IMR-90 (cell line): ENCODE measurements at regions not wholly inside any gene's neighbourhood (a gene's known extent, or its start where the extent isn't known, plus 50 kb on each side); places are given as distances from the start of the nearest gene placed in this dataset.
"Not testable (repeated sequence)": the region's sequence is repeated elsewhere in the genome, so short reads cannot be mapped to it uniquely, and the experiment has no call there.

ENCODE experiments used
- ATAC-seq: fragments of 200-7000 bp; cut with Tn5 transposase; 2 replicates; pipeline ENCODE4 v1.9.1; 2020; ENCODE audit warnings: low read depth, mild to moderate bottlenecking, moderate library complexity
- BruUV-seq: library from RNA; stranded (reverse); fragments of 400-500 nt; replicated peaks from 2 replicates; lab custom pipeline; 2021; lab: Mats Ljungman, UMichigan
- CTCF ChIA-PET: fragments of 300-600 bp; formaldehyde crosslinking; extraction: SDS; loops from one replicate; lab custom pipeline; 2021; ENCODE audit warnings: antibody characterized with exemption; lab: Yijun Ruan, JAX
- POLR2A ChIA-PET: fragments of 300-600 bp; sonication (Branson Sonifier 250); formaldehyde crosslinking; loops from one replicate; lab custom pipeline; 2022; ENCODE audit warnings: antibody characterized with exemption; ENCODE audit not compliant: unreplicated experiment; lab: Charles Lee
- DNase-seq: peaks from one replicate; pipeline ENCODE4 v3.0.0; 2013
- H2AFZ ChIP-seq: replicated peaks from 2 replicates; pipeline ENCODE3; 2013; ENCODE audit warnings: low read length, mild to moderate bottlenecking; ENCODE audit not compliant: poor library complexity
- H2AK5ac ChIP-seq: 2 replicates; pipeline ENCODE4 v1.6.1; 2013; ENCODE audit warnings: low read depth, low read length, inconsistent platforms
- H2AK9ac ChIP-seq: replicated peaks from 2 replicates; pipeline ENCODE3; 2013; ENCODE audit warnings: mild to moderate bottlenecking, low read depth, low read length, moderate library complexity; ENCODE audit not compliant: poor library complexity
- H2BK120ac ChIP-seq: 2 replicates; pipeline ENCODE4 v1.6.1; 2013; ENCODE audit warnings: low read depth, low read length, inconsistent platforms
- H2BK15ac ChIP-seq: 3 replicates; pipeline ENCODE4 v1.6.1; 2013; ENCODE audit warnings: low read depth, low read length, inconsistent platforms
- H2BK20ac ChIP-seq: 2 replicates; pipeline ENCODE4 v1.6.1; 2013; ENCODE audit warnings: low read depth, mild to moderate bottlenecking, inconsistent platforms, low read length, moderate library complexity
- H2BK5ac ChIP-seq: 2 replicates; pipeline ENCODE4 v1.6.1; 2013; ENCODE audit warnings: mild to moderate bottlenecking, low read depth, low read length, inconsistent platforms; ENCODE audit not compliant: poor library complexity, severe bottlenecking
- H3K14ac ChIP-seq: replicated peaks from 2 replicates; pipeline ENCODE4 v1.6.1; 2013; ENCODE audit warnings: low read depth, low read length, inconsistent platforms
- H3K18ac ChIP-seq: 2 replicates; pipeline ENCODE4 v1.6.1; 2013; ENCODE audit warnings: low read depth, low read length, control low read depth
- H3K23ac ChIP-seq: 2 replicates; pipeline ENCODE4 v1.6.1; 2013; ENCODE audit warnings: low read depth, low read length, inconsistent platforms
- H3K27ac ChIP-seq: 2 replicates; pipeline ENCODE4 v1.5.1; 2013; ENCODE audit warnings: mild to moderate bottlenecking, control low read depth, low read length; ENCODE audit not compliant: insufficient read depth
- H3K27me3 ChIP-seq: 2 replicates; pipeline ENCODE4 v1.6.1; 2013; ENCODE audit warnings: low read length; ENCODE audit not compliant: control insufficient read depth, insufficient read depth
- H3K36me3 ChIP-seq: 2 replicates; pipeline ENCODE4 v1.6.1; 2013; ENCODE audit warnings: low read length, mixed read lengths; ENCODE audit not compliant: control insufficient read depth, insufficient read depth
- H3K4ac ChIP-seq: 2 replicates; pipeline ENCODE4 v1.6.1; 2013; ENCODE audit warnings: low read depth, low read length, inconsistent platforms
- H3K4me1 ChIP-seq: 2 replicates; pipeline ENCODE4 v1.6.1; 2013; ENCODE audit warnings: low read length, mixed read lengths; ENCODE audit not compliant: control insufficient read depth, insufficient read depth
- H3K4me2 ChIP-seq: 2 replicates; pipeline ENCODE4 v1.6.1; 2013; ENCODE audit warnings: low read depth, mild to moderate bottlenecking, control low read depth, low read length, moderate library complexity
- H3K4me3 ChIP-seq: 2 replicates; pipeline ENCODE4 v1.5.1; 2013; ENCODE audit warnings: low read depth, mild to moderate bottlenecking, control low read depth, low read length, moderate library complexity; ENCODE audit not compliant: insufficient read depth
- H3K56ac ChIP-seq: 2 replicates; pipeline ENCODE4 v1.6.1; 2013; ENCODE audit warnings: low read length, inconsistent platforms; ENCODE audit not compliant: insufficient read depth; ENCODE audit errors: extremely low read depth
- H3K79me1 ChIP-seq, 2 experiments: 2 replicates each; pipeline ENCODE4 v1.6.1; 2013; ENCODE audit warnings: low read length in 2 of 2, inconsistent platforms in 1 of 2, low read depth in 1 of 2
- H3K9ac ChIP-seq: 2 replicates; pipeline ENCODE4 v1.6.1; 2013; ENCODE audit warnings: low read depth, low read length, control low read depth
- H3K9me1 ChIP-seq: 2 replicates; pipeline ENCODE4 v1.6.1; 2013; ENCODE audit warnings: low read length, inconsistent platforms; ENCODE audit not compliant: insufficient read depth
- H3K9me3 ChIP-seq: 2 replicates; pipeline ENCODE4 v1.6.1; 2013; ENCODE audit warnings: low read length; ENCODE audit not compliant: control insufficient read depth, insufficient read depth
- H4K20me1 ChIP-seq: 2 replicates; pipeline ENCODE4 v1.6.1; 2013; ENCODE audit warnings: low read length, inconsistent platforms; ENCODE audit not compliant: insufficient read depth
- H4K5ac ChIP-seq: 2 replicates; pipeline ENCODE4 v1.6.1; 2013; ENCODE audit warnings: mild to moderate bottlenecking, low read depth, low read length, control low read depth
- H4K8ac ChIP-seq, 2 experiments: 2 replicates each; pipeline ENCODE4 v1.6.1; 2013; ENCODE audit warnings: low read depth in 2 of 2, low read length in 2 of 2, control low read depth in 1 of 2, inconsistent platforms in 1 of 2
- H4K91ac ChIP-seq: 2 replicates; pipeline ENCODE4 v1.6.1; 2013; ENCODE audit warnings: low read depth, low read length, inconsistent platforms; ENCODE audit not compliant: insufficient read depth
- WGBS, 2 experiments: methylation state at CpG; one replicate each; pipeline versions ENCODE4 v1.1.5 to v1.1.7; 2013; ENCODE audit warnings: missing lambda C conversion rate in 2 of 2; ENCODE audit not compliant: insufficient read length in 1 of 2; ENCODE audit errors: extremely low coverage in 2 of 2; 5-methylcytosine and 5-hydroxymethylcytosine counted together
- dilution Hi-C: fragments of 300-500 bp; cut with HindIII; formaldehyde crosslinking; loops from one replicate; pipeline ENCODE4 v1.14.3; 2018; ENCODE audit warnings: low sequenced_read_pairs; ENCODE audit not compliant: unreplicated experiment
- in situ Hi-C: fragments of 300-500 bp; cut with MboI; formaldehyde crosslinking; loops from 3 replicates; pipeline ENCODE4 v1.14.3; 2019; ENCODE audit warnings: low sequenced_read_pairs, inconsistent platforms, mixed read lengths
- intact Hi-C: fragments of 100-400 bp; cut with micrococcal nuclease; formaldehyde crosslinking; loops from 2 replicates; pipeline ENCODE4 v1.10.0; 2022

- H3K23ac ChIP-seq, H3K14ac ChIP-seq, H2BK15ac ChIP-seq, H3K4me2 ChIP-seq, H3K4me1 ChIP-seq, CTCF ChIA-PET, intact Hi-C loops, H3K27me3 ChIP-seq, BruUV-seq, H3K9ac ChIP-seq, H3K9me1 ChIP-seq, POLR2A ChIA-PET, H3K79me1 ChIP-seq, ATAC-seq, H3K4ac ChIP-seq, H3K9me3 ChIP-seq, H3K36me3 ChIP-seq, H4K5ac ChIP-seq, H2BK5ac ChIP-seq, H4K8ac ChIP-seq, H2BK120ac ChIP-seq, dilution Hi-C loops, H2AK5ac ChIP-seq, H4K91ac ChIP-seq, H3K18ac ChIP-seq, in situ Hi-C loops, H2AFZ ChIP-seq, H3K4me3 ChIP-seq, H4K20me1 ChIP-seq, H2BK20ac ChIP-seq, H3K56ac ChIP-seq, H2AK9ac ChIP-seq, H3K27ac ChIP-seq, DNase-seq: not testable (repeated sequence)
- 67% methylated on average over 8 of the region's 39 CpGs; no CpG with 5 or more reads in 1 of the 2 experiments for WGBS, 2 experiments
Observed at GRCh38 chr7:159335181-159335926, 190.7 kb upstream of the VIPR2 start.

- H2AK9ac ChIP-seq, H3K4me1 ChIP-seq, H4K5ac ChIP-seq, H3K56ac ChIP-seq, H3K79me1 ChIP-seq, H3K4ac ChIP-seq, H2BK20ac ChIP-seq, dilution Hi-C loops, H2BK120ac ChIP-seq, H4K91ac ChIP-seq, H2BK5ac ChIP-seq, H3K9me1 ChIP-seq, H3K23ac ChIP-seq, H4K8ac ChIP-seq, POLR2A ChIA-PET, BruUV-seq, H2AFZ ChIP-seq, H3K4me2 ChIP-seq, H3K36me3 ChIP-seq, H3K4me3 ChIP-seq, H3K9me3 ChIP-seq, CTCF ChIA-PET, intact Hi-C loops, H2AK5ac ChIP-seq, H4K20me1 ChIP-seq, H3K27me3 ChIP-seq, H3K18ac ChIP-seq, H3K27ac ChIP-seq, ATAC-seq, DNase-seq, H3K14ac ChIP-seq, in situ Hi-C loops, H2BK15ac ChIP-seq, H3K9ac ChIP-seq: not testable (repeated sequence)
- no CpG with 5 or more reads among the region's 1 CpG for WGBS, 2 experiments
Observed at GRCh38 chr7:159332854-159333479, 188.3 kb upstream of the VIPR2 start.
